ENCODE measurements at regions not wholly inside any gene's neighbourhood (a gene's known extent, or its start where the extent isn't known, plus 50 kb on each side); places are given as distances from the start of the nearest gene placed in this dataset.
A peak's percentile ranks its signal among the peaks of the same experiment; 100 is the strongest.

DNA sequence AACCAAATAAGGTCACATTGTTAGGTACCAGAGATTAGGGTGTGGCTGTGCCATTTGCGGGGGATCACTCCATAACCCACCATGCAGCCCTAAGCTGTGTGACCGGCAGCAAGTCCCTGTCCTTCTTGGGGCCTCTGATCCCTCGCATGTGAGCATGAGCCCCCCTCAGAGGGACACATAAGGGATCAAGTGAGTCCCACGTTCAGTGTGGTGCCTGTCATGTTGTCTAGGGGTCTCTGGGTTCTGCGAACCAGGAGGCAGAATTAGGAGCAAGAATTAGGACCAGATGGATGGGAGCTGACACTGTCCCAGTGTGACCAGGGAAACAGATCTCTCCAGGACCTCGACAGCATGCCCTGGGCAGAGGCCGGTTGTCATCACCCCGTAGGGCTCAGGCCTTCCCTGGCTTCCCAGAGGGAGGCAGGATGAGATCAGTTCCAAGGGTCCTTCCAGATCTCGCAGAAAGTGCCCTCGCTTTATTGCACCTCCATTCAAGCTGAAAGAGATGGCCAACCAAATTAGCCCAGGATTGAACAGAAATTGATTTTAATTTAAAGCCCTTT is 113.2 kb upstream of the OTOS start:
- H3K27ac ChIP-seq, result no peak overlapping the region
- no peak for TF ChIP-seq CTCF (IDR thresholded peaks at IDR 0.05)

DNA sequence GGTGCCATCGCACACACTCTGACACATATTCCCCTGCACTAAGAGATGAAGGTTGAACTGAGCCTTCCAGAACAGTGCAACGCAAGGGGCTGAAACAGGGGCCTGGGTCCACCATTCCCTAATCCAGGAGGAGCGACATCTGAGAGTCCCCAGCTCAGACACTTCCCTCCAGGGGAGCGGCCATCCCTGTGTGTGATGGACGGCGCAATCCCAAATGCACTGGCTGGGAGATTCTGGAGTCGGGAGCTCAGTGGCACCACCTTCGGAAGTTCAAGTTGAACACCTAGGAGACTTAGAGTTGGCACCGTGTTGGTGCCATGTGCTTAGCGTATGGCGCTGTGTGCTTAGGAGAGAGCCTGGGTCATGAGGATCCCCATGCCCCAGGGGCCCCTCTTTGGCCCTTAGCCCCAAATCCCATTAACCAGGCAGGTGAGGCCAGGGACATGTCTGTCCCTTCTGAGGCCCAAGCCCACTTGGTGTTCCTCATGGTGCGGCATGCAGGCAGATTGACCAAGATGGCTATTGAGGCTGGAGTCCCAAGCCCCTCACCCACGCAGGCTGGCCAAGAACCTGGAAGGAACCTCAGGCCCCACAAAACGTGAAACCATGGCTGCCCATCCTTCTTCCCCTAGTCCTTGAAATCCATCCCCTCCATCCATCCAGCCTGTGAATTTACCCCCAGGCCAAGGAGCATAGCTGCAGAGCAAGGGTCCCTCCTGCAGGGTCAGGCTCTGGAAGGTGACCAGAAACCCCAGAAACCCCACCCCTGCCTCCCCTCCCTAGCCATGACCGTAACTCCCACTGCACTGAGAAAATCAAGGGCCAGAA is 114.1 kb upstream of the OTOS start:
- H3K4me3 ChIP-seq, result peak overlapping the region in 2 of 4 donors; percentile 14 to 26
- peaks cover 26 to 31% (median 27%) of the 10 kb centered on the region in 3 donors for H3K4me1 ChIP-seq
- no peaks in the 10 kb centered on the region for H3K36me3 ChIP-seq
- no peak for FAIRE-seq
- H3K27me3 ChIP-seq, result no peaks in the 10 kb centered on the region
- WGBS, 2 donors, result 91 to 93% methylated on average over 15 of the region's 15 CpGs
- intact Hi-C loops (cut with DNase I), result no loop called here
- peak overlapping the region in 1 of 4 donors; percentile 76 for H3K27ac ChIP-seq
- peak in 1 of 6 donors; percentile 31 for DNase-seq
- no peak for ATAC-seq
- H3K9me3 ChIP-seq, result no peaks in the 10 kb centered on the region
- no peak for TF ChIP-seq CTCF (IDR thresholded peaks at IDR 0.05)

More for the DNA sequence above, 113.2 kb upstream of the OTOS start:
- DNase-seq, result no peak
- peaks cover 17 to 22% (median 19%) of the 10 kb centered on the region in 3 donors for H3K4me1 ChIP-seq
- H3K36me3 ChIP-seq, result no peaks in the 10 kb centered on the region
- H3K9me3 ChIP-seq, result no peaks in the 10 kb centered on the region
- WGBS, 2 donors, result 71 to 81% methylated on average over 10 of the region's 10 CpGs
- ATAC-seq, result no peak
- H3K27me3 ChIP-seq, result no peaks in the 10 kb centered on the region
- intact Hi-C loops (cut with DNase I), result no loop called here
- FAIRE-seq, result no peak
- H3K4me3 ChIP-seq, result no peak overlapping the region

DNA sequence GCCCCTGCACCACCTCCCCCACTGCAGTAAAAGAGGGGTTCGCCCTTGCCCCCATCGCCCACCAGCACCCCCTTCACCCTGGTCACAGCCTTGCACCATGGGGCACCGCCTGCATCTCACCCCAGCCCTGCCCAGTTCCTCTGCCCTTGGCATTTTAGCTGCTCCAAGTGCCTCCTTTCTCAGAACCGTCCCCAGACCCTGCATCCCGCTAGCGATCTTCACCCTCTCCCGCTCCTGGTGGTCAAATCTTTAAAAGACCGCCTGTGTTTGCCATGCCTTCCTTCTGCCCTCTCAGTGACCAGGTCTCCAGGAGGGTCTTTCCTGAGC is 114.7 kb upstream of the OTOS start:
- WGBS, 2 donors, result 81 to 83% methylated on average over 8 of the region's 8 CpGs
- Histone ChIP-seq H3K36me3 (no peaks in the 10 kb centered on the region), H3K27me3 (no peaks in the 10 kb centered on the region), H3K9me3 (no peaks in the 10 kb centered on the region), H3K27ac (peak overlapping the region; percentile 46 to 76 (median 67)), H3K4me3 (peak overlapping the region in 2 of 4 donors; percentile 14 to 26), H3K4me1 (peaks cover 31 to 33% (median 32%) of the 10 kb centered on the region in 3 donors)
- no peak for TF ChIP-seq CTCF (IDR thresholded peaks at IDR 0.05)
- no peak for FAIRE-seq
- intact Hi-C loops (cut with DNase I), result no loop called here
- no peak for ATAC-seq
- peak in 1 of 6 donors; percentile 48 for DNase-seq

DNA sequence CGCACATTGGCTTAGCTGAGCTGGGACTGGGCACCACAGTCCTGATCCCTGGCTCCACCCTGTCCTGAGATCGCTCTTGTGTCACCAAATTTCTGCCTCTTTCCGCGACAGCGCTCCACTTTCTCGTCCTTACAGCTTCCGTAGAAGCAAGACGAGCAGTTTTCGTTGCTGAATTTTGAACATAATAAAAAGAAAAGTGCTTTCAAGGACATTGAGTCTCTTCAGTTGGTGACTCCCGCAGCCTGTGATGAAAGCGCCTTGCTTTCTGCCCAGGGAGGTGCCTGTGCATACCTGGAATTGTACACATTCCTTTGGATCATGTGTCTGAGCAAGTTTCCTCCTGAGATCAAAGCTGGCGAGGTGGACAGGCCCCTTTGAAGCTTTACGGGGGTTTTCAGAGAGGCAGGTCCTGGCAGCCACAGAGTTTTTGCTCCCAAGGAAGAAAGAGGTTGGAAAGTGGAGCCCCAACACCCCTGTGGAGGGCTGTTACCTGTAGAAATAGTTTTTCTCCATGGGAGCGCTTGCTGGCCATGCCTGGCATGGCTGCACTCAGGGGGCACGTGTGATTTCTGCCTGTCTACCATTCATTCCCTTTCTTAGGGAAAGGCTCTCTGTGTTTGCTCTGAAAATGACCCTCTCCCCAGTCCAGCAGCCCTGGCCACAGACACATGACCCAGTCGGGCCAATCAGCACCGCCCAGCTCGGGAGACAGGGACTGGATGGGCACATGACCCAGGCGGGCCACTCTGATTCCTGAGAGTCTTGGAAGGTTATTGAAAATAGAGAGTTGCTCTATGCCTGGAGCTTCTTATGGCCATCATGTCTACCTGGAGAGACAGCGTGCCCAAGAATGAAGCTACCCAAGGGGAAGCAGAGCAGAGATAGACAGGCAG is 115.6 kb upstream of the OTOS start:
- intact Hi-C loops (cut with DNase I), result no loop called here
- 71 to 72% methylated on average over 20 of the region's 20 CpGs for WGBS, 2 donors
- peaks cover 24 to 27% (median 26%) of the 10 kb centered on the region in 3 donors for H3K4me1 ChIP-seq
- peak overlapping the region; percentile 46 to 76 (median 67) for H3K27ac ChIP-seq
- no peak for TF ChIP-seq CTCF (IDR thresholded peaks at IDR 0.05)
- FAIRE-seq (no peak), ATAC-seq (peak in 1 of 4 donors; percentile 28), DNase-seq (peak in 3 of 6 donors; percentile 58 to 61 (median 58))
- H3K9me3 ChIP-seq, result no peaks in the 10 kb centered on the region
- no peaks in the 10 kb centered on the region for H3K36me3 ChIP-seq
- H3K4me3 ChIP-seq, result peak overlapping the region in 2 of 4 donors; percentile 14 to 26
- no peaks in the 10 kb centered on the region for H3K27me3 ChIP-seq

Measured in pancreas (tissue), 10 donors.